Esophagus muscularis mucosa (tissue), 4 donors: ENCODE measurements at regions not wholly inside any gene's neighbourhood (a gene's known extent, or its start where the extent isn't known, plus 50 kb on each side); places are given as distances from the start of the nearest gene placed in this dataset.

Source experiments
- DNase-seq: peaks from one replicate; pipeline ENCODE4 v3.0.0-alpha.2; 2017; ENCODE audit errors: extremely low spot score
- H3K27ac ChIP-seq, 4 donors: fragments of 200-600 bp; sonication (generic); replicated peaks in 1 of 4; 1 replicate in 3 of 4; 2 replicates in 1 of 4; pipeline ENCODE4 v1.5.1; 2016 to 2019; ENCODE audit warnings: mild to moderate bottlenecking in 1 of 4
- H3K27me3 ChIP-seq, 4 donors: fragments of 200-600 bp; sonication (generic); one replicate each; pipeline versions ENCODE4 v1.5.1 to v1.6.0; 2016 to 2019
- H3K36me3 ChIP-seq, 4 donors: fragments of 200-600 bp; sonication (generic); one replicate each; pipeline ENCODE4 v1.5.1; 2016 to 2019
- H3K4me1 ChIP-seq, 4 donors: fragments of 200-600 bp; sonication (generic); one replicate each; pipeline ENCODE4 v1.5.1; 2016 to 2019
- H3K4me3 ChIP-seq, 4 donors: fragments of 200-600 bp; sonication (generic); 1 replicate in 2 of 4; 2 replicates in 2 of 4; pipeline ENCODE4 v1.5.1; 2016 to 2019; ENCODE audit warnings: mild to moderate bottlenecking in 4 of 4, moderate library complexity in 1 of 4
- H3K9me3 ChIP-seq, 4 donors: fragments of 200-600 bp; sonication (generic); 1 replicate in 3 of 4; 2 replicates in 1 of 4; pipeline ENCODE4 v1.5.1; 2016 to 2019
- CTCF ChIP-seq, 3 experiments: fragments of 200-600 bp in 2 of 3; fragments of 450-650 bp in 1 of 3; sonication (generic) in 2 of 3; IDR thresholded peaks; one replicate each; pipeline ENCODE4 v1.5.1; 2017 to 2019; ENCODE audit warnings: antibody characterized with exemption in 3 of 3, mild to moderate bottlenecking in 2 of 3, moderate library complexity in 1 of 3
- EP300 ChIP-seq: sonication (generic); formaldehyde crosslinking; IDR thresholded peaks from one replicate; pipeline ENCODE4 v1.6.1; 2017; ENCODE audit warnings: antibody characterized with exemption
- POLR2A ChIP-seq: fragments of 450-650 bp; IDR thresholded peaks from one replicate; pipeline ENCODE4 v1.6.1; 2017; ENCODE audit warnings: antibody characterized with exemption, moderate library complexity, mild to moderate bottlenecking, low read depth
- POLR2AphosphoS5 ChIP-seq, 2 donors: sonication (generic); formaldehyde crosslinking; IDR thresholded peaks; one replicate each; pipeline ENCODE4 v1.6.1; 2017; ENCODE audit warnings: antibody characterized with exemption in 2 of 2
- WGBS: methylation state at CpG from one replicate; pipeline ENCODE4 v1.1.5; 2018; 5-methylcytosine and 5-hydroxymethylcytosine counted together
- intact Hi-C: fragments of 100-400 bp; cut with DNase I; formaldehyde crosslinking; loops from one replicate; pipeline ENCODE4 v1.15.1; 2023

GRCh38 chr2:16210841-16211240 lies 270.5 kb downstream of the MYCN start:
- Histone ChIP-seq H3K36me3 (no peaks in the 10 kb centered on the region), H3K9me3 (no peaks in the 10 kb centered on the region), H3K4me3 (no peak overlapping the region), H3K27me3 (no peaks in the 10 kb centered on the region), H3K27ac (no peak overlapping the region), H3K4me1 (no peaks in the 10 kb centered on the region)
- DNase-seq = no peak
- no peak for TF ChIP-seq POLR2A
- TF ChIP-seq CTCF (IDR thresholded peaks at IDR 0.05) = no peak
- TF ChIP-seq POLR2AphosphoS5 (IDR thresholded peaks at IDR 0.05) = no peak
- 93% methylated on average over 2 of the region's 2 CpGs for WGBS
- intact Hi-C loops = no loop called here

- H3K36me3 ChIP-seq = no peaks in the 10 kb centered on the region
- WGBS = 47% methylated on average over 1 of the region's 1 CpG
- intact Hi-C loops = no loop called here
Observed at GRCh38 chr2:16209799-16210198, 269.4 kb downstream of the MYCN start.

GRCh38 chr2:16208921-16209320 lies 268.6 kb downstream of the MYCN start:
- intact Hi-C loops = no loop called here
- Histone ChIP-seq H3K4me3 (no peak overlapping the region), H3K27ac (no peak overlapping the region), H3K4me1 (no peaks in the 10 kb centered on the region), H3K9me3 (no peaks in the 10 kb centered on the region), H3K36me3 (no peaks in the 10 kb centered on the region), H3K27me3 (peaks cover 0 to 5% (median 0%) of the 10 kb centered on the region in 4 donors)
- TF ChIP-seq EP300 (no peak), POLR2A (no peak), POLR2AphosphoS5 (IDR thresholded peaks at IDR 0.05) (no peak), CTCF (IDR thresholded peaks at IDR 0.05) (no peak)
- no peak for DNase-seq
- WGBS = 71% methylated on average over 1 of the region's 1 CpG

More at GRCh38 chr2:16209799-16210198, 269.4 kb downstream of the MYCN start:
- TF ChIP-seq CTCF (IDR thresholded peaks at IDR 0.05) = no peak
- TF ChIP-seq POLR2A = no peak
- no peak overlapping the region for H3K27ac ChIP-seq
- H3K9me3 ChIP-seq = no peaks in the 10 kb centered on the region
- no peak overlapping the region for H3K4me3 ChIP-seq
- H3K4me1 ChIP-seq = no peaks in the 10 kb centered on the region
- peaks cover 0 to 2% (median 0%) of the 10 kb centered on the region in 4 donors for H3K27me3 ChIP-seq
- DNase-seq = no peak

GRCh38 chr2:16208241-16208797 lies 268.0 kb downstream of the MYCN start:
- 57% methylated on average over 6 of the region's 6 CpGs for whole genome bisulfite sequencing
- no peak overlapping the region for H3K4me3 ChIP-seq
- DNase-seq = no peak
- no peak overlapping the region for H3K27ac ChIP-seq
- no peaks in the 10 kb centered on the region for H3K9me3 ChIP-seq
- H3K36me3 ChIP-seq = no peaks in the 10 kb centered on the region
- TF ChIP-seq CTCF (IDR thresholded peaks at IDR 0.05) (no peak), POLR2A (no peak), EP300 (no peak)
- peaks cover 0 to 5% (median 0%) of the 10 kb centered on the region in 4 donors for H3K27me3 ChIP-seq
- intact Hi-C loops = no loop called here
- no peaks in the 10 kb centered on the region for H3K4me1 ChIP-seq

- H3K9me3 ChIP-seq = no peaks in the 10 kb centered on the region
- no peak for DNase-seq
- H3K27ac ChIP-seq = no peak overlapping the region
- H3K27me3 ChIP-seq = peaks cover 0 to 5% (median 0%) of the 10 kb centered on the region in 4 donors
- TF ChIP-seq POLR2A (no peak), POLR2AphosphoS5 (IDR thresholded peaks at IDR 0.05) (no peak), EP300 (no peak), CTCF (IDR thresholded peaks at IDR 0.05) (no peak)
- intact Hi-C loops = no loop called here
- WGBS = 77% methylated on average over 2 of the region's 2 CpGs
- H3K4me1 ChIP-seq = no peaks in the 10 kb centered on the region
- H3K4me3 ChIP-seq = no peak overlapping the region
- no peaks in the 10 kb centered on the region for H3K36me3 ChIP-seq
Observed at GRCh38 chr2:16207611-16208010, 267.3 kb downstream of the MYCN start.
